ENCODE measurements at regions not wholly inside any gene's neighbourhood (a gene's known extent, or its start where the extent isn't known, plus 50 kb on each side); places are given as distances from the start of the nearest gene placed in this dataset.

GRCh38 chr2:216553482-216554240 is 55.0 kb downstream of the RPL37A start:
- FAIRE-seq (no peak), DNase-seq (ENCODE audit: low read depth) (no peak)
- H3K9me3 ChIP-seq (ENCODE audit: insufficient read depth, low read depth, low read length): no peaks in the 10 kb centered on the region
- peak overlapping the region; percentile 58 for H3K4me2 ChIP-seq (ENCODE audit: low read length)
- peaks cover 38% of the 10 kb centered on the region for H3K4me1 Mint-ChIP-seq (ENCODE audit: low read depth, unreplicated experiment)
- peak overlapping the region; percentile 39 for H3K27ac ChIP-seq (ENCODE audit: low read depth, low read length)
- no peaks in the 10 kb centered on the region for H3K27me3 ChIP-seq (ENCODE audit: insufficient read depth, low read length)
- H3K4me3 ChIP-seq (ENCODE audit: insufficient read depth, low read depth, low read length): no peak overlapping the region
- peaks cover 6% of the 10 kb centered on the region for H3K36me3 Mint-ChIP-seq (ENCODE audit: low read depth, unreplicated experiment)
- peaks cover 26% of the 10 kb centered on the region for H3K4me1 ChIP-seq (ENCODE audit: insufficient read depth, low read length)
- no peaks in the 10 kb centered on the region for H3K79me2 ChIP-seq (ENCODE audit: insufficient read depth, low read length)
- H2AFZ ChIP-seq (ENCODE audit: low read depth, low read length): no peak overlapping the region
- no peaks in the 10 kb centered on the region for H3K36me3 ChIP-seq (ENCODE audit: insufficient read depth, low read length)
- H3K4me3 Mint-ChIP-seq (ENCODE audit: unreplicated experiment): peak overlapping the region; percentile 54
- H3K27ac Mint-ChIP-seq (ENCODE audit: unreplicated experiment): peak overlapping the region; percentile 79
- H3K9me3 Mint-ChIP-seq (ENCODE audit: unreplicated experiment): peaks cover 5% of the 10 kb centered on the region
- peak overlapping the region; percentile 31 for H3K9ac ChIP-seq (ENCODE audit: low read length)
- no peaks in the 10 kb centered on the region for H4K20me1 ChIP-seq (ENCODE audit: insufficient read depth, low read length)
- peaks cover 5% of the 10 kb centered on the region for H3K27me3 Mint-ChIP-seq (ENCODE audit: low read depth, unreplicated experiment)
- TF ChIP-seq EZH2 (IDR thresholded peaks at IDR 0.05; ENCODE audit: insufficient read depth, low read length): no peak

GRCh38 chr2:216554286-216554685 is 55.6 kb downstream of the RPL37A start:
- Mint-ChIP-seq H3K4me3 (ENCODE audit: unreplicated experiment) (no peak overlapping the region), H3K4me1 (ENCODE audit: low read depth, unreplicated experiment) (peaks cover 41% of the 10 kb centered on the region)
- no peak for FAIRE-seq

DNA sequence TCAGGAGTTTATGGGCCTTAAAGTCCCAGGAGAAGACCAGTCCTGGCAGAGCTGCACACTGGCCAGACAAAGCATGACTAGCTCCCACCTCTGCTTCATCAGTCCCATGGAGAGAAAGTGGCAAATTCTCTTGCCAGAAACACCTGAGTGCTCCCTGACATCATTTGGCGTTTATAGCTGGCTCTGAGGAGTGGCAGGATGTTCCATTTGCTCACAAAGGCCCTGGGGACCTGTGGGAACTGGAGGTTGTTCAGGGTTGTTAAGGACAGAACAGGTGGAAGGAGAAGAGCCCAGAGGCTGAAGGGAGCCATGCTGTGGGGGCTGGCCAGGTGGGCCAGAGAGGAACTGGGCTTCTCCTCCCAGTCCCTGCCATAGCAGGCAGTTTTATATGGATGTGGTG is 56.1 kb downstream of the RPL37A start:
- no peak overlapping the region for H3K27ac ChIP-seq (ENCODE audit: low read depth, low read length)
- peaks cover 44% of the 10 kb centered on the region for H3K4me1 Mint-ChIP-seq (ENCODE audit: low read depth, unreplicated experiment)
- FAIRE-seq: no peak

More at GRCh38 chr2:216554286-216554685, 55.6 kb downstream of the RPL37A start:
- DNase-seq (ENCODE audit: low read depth): no peak
- TF ChIP-seq, protein P1, sequence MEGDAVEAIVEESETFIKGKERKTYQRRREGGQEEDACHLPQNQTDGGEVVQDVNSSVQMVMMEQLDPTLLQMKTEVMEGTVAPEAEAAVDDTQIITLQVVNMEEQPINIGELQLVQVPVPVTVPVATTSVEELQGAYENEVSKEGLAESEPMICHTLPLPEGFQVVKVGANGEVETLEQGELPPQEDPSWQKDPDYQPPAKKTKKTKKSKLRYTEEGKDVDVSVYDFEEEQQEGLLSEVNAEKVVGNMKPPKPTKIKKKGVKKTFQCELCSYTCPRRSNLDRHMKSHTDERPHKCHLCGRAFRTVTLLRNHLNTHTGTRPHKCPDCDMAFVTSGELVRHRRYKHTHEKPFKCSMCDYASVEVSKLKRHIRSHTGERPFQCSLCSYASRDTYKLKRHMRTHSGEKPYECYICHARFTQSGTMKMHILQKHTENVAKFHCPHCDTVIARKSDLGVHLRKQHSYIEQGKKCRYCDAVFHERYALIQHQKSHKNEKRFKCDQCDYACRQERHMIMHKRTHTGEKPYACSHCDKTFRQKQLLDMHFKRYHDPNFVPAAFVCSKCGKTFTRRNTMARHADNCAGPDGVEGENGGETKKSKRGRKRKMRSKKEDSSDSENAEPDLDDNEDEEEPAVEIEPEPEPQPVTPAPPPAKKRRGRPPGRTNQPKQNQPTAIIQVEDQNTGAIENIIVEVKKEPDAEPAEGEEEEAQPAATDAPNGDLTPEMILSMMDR (IDR thresholded peaks at IDR 0.05; ENCODE audit: insufficient read depth, low read depth, low read length): no peak
- no peak for TF ChIP-seq EZH2 (IDR thresholded peaks at IDR 0.05; ENCODE audit: insufficient read depth, low read length)
- no peak overlapping the region for H2AFZ ChIP-seq (ENCODE audit: low read depth, low read length)
- peaks cover 5% of the 10 kb centered on the region for H3K27me3 Mint-ChIP-seq (ENCODE audit: low read depth, unreplicated experiment)
- H3K27ac ChIP-seq (ENCODE audit: low read depth, low read length): no peak overlapping the region
- H3K27me3 ChIP-seq (ENCODE audit: insufficient read depth, low read length): no peaks in the 10 kb centered on the region
- H3K79me2 ChIP-seq (ENCODE audit: insufficient read depth, low read length): no peaks in the 10 kb centered on the region
- H4K20me1 ChIP-seq (ENCODE audit: insufficient read depth, low read length): no peaks in the 10 kb centered on the region
- peak overlapping the region; percentile 53 for H3K27ac Mint-ChIP-seq (ENCODE audit: unreplicated experiment)
- peaks cover 5% of the 10 kb centered on the region for H3K9me3 Mint-ChIP-seq (ENCODE audit: unreplicated experiment)
- H3K4me3 ChIP-seq (ENCODE audit: insufficient read depth, low read depth, low read length): no peak overlapping the region
- no peak overlapping the region for H3K4me2 ChIP-seq (ENCODE audit: low read length)
- H3K9me3 ChIP-seq (ENCODE audit: insufficient read depth, low read depth, low read length): no peaks in the 10 kb centered on the region
- H3K36me3 Mint-ChIP-seq (ENCODE audit: low read depth, unreplicated experiment): peaks cover 6% of the 10 kb centered on the region
- peaks cover 26% of the 10 kb centered on the region for H3K4me1 ChIP-seq (ENCODE audit: insufficient read depth, low read length)
- no peak overlapping the region for H3K9ac ChIP-seq (ENCODE audit: low read length)
- H3K36me3 ChIP-seq (ENCODE audit: insufficient read depth, low read length): no peaks in the 10 kb centered on the region

More for the DNA sequence above, 56.1 kb downstream of the RPL37A start:
- Histone ChIP-seq H4K20me1 (ENCODE audit: insufficient read depth, low read length) (no peaks in the 10 kb centered on the region), H3K9ac (ENCODE audit: low read length) (no peak overlapping the region), H3K4me3 (ENCODE audit: insufficient read depth, low read depth, low read length) (no peak overlapping the region), H2AFZ (ENCODE audit: low read depth, low read length) (no peak overlapping the region), H3K27me3 (ENCODE audit: insufficient read depth, low read length) (no peaks in the 10 kb centered on the region), H3K4me2 (ENCODE audit: low read length) (no peak overlapping the region), H3K79me2 (ENCODE audit: insufficient read depth, low read length) (no peaks in the 10 kb centered on the region), H3K4me1 (ENCODE audit: insufficient read depth, low read length) (peaks cover 26% of the 10 kb centered on the region), H3K36me3 (ENCODE audit: insufficient read depth, low read length) (no peaks in the 10 kb centered on the region), H3K9me3 (ENCODE audit: insufficient read depth, low read depth, low read length) (no peaks in the 10 kb centered on the region)
- TF ChIP-seq, protein P1 (IDR thresholded peaks at IDR 0.05; ENCODE audit: insufficient read depth, low read depth, low read length): no peak
- TF ChIP-seq EZH2 (IDR thresholded peaks at IDR 0.05; ENCODE audit: insufficient read depth, low read length): no peak
- H3K36me3 Mint-ChIP-seq (ENCODE audit: low read depth, unreplicated experiment): peaks cover 5% of the 10 kb centered on the region
- no peak overlapping the region for H3K4me3 Mint-ChIP-seq (ENCODE audit: unreplicated experiment)
- peaks cover 5% of the 10 kb centered on the region for H3K27me3 Mint-ChIP-seq (ENCODE audit: low read depth, unreplicated experiment)
- peaks cover 5% of the 10 kb centered on the region for H3K9me3 Mint-ChIP-seq (ENCODE audit: unreplicated experiment)
- no peak for DNase-seq (ENCODE audit: low read depth)
- H3K27ac Mint-ChIP-seq (ENCODE audit: unreplicated experiment): no peak overlapping the region
